NCI-H748 treated with DMSO at 0.1 percent for 48 hours (cell line): ENCODE measurements at regions not wholly inside any gene's neighbourhood (a gene's known extent, or its start where the extent isn't known, plus 50 kb on each side); places are given as distances from the start of the nearest gene placed in this dataset.

Experiments used
- DNase-seq: peaks from one replicate; lab custom pipeline; 2025; lab: John Stamatoyannopoulos, UW

DNA sequence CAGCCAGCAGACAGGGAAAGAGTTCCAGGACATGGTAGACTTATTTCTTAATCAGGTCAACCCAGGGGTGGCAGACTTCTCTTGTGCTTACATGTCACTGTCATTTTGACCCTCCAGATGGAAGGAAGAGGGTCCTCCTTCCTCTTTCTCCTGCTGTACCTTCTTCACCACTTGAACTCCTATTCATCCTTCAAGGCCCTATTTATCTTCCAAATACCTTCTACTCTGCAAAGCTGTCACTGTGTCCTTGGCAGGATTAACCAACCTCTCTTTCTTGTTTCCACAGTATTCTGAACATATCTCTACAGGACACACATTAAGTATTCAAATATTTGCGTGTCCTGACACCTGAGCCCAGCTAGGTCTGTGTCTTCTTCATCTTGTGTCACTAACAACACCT is 163.1 kb downstream of the DICER1 start:
- DNase-seq, result no peak

DNA sequence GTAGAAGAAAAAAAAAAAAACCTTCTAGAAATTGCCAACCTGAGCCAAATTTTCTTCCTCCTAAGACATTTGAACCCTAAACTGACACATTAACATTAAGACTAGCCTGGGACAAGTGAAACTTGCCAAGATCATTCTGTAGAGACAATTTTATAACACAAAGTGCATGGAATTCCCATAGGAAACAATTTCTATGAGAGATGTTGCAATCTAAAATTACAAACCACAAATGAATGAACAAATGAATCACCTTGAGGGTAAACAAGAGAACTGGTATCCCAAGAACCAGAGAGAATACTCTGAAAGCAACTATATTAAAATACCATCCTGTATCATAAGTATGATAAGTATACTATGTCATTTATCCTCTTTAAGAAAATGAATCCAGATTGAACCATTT is 165.3 kb downstream of the DICER1 start:
- DNase-seq, result no peak

DNA sequence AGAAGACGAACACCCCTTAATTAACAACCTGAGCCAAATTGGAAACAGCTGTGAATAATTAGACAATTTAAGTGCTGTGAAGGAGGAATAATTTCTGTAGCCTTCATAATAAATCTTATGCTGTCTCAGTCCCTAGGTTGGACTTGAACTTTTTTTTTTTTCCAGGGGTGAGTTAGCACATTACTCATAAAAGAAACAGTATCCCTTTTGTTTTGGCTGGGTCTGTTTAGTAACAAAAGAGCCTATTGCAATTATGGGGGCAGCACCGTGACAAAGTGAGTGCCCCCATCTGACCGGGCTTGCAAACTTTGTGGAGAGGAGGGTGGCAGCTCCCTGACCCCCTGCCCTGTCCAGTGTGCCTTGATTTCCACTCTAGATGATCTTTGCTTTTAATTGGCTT is 167.4 kb downstream of the DICER1 start:
- DNase-seq, result no peak

DNA sequence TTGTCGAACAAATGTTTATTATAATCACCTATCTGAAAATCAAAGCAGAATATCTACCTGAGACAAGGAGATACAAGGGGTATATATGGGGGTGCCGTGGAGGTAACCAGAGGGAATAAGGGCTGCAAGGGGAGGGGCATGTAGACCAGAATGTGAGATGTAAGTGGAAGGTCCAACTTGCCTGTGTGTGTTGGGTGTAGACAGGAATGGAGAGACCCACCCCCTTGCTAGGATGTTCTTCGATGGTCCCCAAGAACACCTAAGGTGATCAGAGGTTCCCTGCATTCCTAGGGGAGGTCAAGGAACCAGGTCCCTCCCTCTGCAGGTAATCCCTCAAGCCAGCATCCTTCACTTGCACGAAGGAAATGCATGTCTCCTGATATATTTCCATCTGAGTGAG is 167.9 kb downstream of the DICER1 start:
- DNase-seq, result no peak

DNA sequence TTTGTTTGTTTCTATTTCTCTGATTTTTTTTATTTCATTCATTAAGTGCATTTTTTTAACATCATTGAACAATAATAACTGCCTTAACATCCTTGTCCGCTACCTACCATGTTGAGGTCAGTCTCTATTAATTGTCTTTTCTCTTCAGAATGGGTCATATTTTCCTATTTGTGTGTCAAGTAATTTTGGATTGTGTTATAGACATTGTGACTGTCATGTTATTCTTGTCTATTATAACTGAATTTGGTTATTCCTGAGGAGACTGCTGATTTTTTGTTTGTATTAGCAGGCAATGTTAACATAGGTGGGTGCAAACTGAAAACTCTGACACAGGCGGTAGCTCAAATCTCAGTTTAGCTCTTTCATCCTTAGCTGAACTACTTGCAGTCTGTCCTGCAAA is 169.9 kb downstream of the DICER1 start:
- no peak for DNase-seq

DNA sequence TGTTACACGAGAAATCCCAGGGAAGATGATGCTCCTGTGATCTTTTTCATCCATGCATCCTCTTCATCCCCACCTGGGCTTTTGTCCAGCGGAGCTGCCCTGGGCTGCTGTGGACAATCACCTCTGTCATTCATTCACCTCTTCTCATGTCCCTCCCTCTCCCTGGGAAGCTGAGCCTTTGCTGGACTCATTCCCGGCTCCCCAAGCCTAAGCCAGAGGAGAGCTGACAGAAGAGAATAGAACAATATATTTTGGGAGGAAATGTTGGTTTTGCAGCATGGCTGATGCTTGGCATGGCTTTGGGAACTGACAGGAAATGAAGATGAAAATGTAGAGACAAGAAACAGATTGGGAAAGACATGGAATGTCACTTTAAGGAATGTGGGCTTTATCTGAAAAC is 177.4 kb downstream of the DICER1 start:
- no peak for DNase-seq

DNA sequence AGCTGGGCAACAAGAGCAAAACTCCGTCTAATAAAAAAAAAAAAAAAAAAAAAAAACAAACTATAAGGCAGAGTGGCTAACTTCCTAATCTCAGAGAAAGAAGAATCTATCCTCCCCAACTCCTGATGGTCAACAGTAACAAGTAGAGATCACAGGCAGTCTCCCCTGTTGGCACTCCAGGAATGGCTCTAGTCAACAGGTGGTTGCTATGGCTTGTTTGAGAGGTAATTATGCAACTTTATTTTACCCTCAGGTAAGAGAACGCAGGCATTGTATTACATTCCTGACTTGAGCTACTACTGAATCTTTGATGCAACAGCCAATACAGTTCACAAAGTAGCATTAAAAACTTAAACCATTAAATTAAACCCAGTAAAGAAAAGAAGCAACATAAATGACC is 180.3 kb downstream of the DICER1 start:
- no peak for DNase-seq

DNA sequence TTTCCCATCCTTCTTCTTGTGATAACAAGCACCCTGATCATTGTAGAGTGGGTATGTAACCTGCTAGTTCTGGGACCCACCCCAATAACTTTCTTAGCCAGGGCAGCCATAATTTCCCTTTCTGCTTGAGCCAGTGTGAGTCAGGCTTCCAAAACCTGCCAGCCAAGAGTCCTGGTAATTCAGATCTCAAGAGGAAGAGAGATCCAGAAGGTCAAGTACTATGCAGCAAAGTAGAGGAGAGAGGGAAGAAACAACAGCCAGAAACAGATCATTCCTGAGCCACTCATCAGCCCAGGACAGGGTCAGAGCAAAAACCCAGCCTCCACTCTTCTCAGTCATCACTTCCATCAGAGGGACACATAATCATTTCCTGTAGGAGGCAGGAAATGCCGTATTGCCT is 182.0 kb downstream of the DICER1 start:
- no peak for DNase-seq

DNA sequence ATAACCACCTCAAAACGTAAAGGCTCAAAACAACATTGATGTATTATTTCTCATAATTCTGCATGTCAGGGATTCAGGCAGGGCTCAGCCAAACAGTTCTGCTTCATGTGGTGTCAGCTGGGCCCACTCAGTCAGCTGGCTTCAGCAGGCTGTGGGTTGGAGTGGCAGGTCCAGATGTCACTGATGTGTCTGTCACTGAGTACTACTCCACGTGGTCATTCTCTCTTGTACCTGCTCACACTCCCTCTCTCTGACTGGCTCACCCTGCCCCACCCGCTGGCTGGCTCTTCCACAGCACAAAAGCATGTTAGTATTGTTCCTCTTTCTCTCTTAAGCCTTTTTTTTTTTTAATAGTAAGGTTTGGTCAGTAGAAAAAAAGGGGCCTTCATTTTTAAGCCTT is 182.4 kb downstream of the DICER1 start:
- DNase-seq, result no peak

DNA sequence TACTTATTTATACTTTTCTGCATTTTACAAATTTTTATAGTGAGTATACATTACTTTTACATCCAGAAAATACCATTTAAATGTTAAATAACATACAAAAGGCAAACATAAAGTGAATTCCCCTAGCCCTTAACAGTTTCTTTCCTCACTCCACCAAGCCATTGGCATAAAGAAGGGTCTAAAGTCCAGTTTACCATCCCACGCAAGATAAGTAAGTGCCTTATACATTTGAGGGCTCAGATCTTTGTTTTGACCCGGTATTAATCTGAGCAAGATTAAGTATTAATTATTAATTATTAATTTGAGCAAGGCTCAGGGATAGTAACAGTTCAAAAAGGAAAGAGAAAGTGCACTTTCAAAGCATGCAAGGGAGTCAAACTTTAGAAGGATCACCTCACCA is 182.9 kb downstream of the DICER1 start:
- no peak for DNase-seq

DNA sequence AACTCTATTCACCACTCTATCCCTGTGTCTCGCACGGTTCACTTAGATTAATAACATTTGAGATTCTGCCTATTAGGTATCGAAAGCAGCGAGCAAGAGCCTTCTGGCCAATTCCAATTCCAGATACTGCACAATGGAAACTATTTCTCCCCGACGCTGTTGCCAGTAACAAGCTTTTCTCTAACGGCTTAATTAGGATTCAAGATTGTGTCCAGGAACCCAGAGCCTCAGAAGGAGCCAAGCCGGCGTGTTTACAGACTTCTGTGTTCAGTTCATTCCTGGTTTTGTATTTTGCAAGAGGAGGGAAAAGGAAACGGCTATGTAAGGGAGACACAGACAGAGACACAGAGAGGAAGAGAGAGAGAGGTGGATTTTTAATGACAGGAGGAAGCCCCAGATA is 185.6 kb downstream of the DICER1 start:
- no peak for DNase-seq

DNA sequence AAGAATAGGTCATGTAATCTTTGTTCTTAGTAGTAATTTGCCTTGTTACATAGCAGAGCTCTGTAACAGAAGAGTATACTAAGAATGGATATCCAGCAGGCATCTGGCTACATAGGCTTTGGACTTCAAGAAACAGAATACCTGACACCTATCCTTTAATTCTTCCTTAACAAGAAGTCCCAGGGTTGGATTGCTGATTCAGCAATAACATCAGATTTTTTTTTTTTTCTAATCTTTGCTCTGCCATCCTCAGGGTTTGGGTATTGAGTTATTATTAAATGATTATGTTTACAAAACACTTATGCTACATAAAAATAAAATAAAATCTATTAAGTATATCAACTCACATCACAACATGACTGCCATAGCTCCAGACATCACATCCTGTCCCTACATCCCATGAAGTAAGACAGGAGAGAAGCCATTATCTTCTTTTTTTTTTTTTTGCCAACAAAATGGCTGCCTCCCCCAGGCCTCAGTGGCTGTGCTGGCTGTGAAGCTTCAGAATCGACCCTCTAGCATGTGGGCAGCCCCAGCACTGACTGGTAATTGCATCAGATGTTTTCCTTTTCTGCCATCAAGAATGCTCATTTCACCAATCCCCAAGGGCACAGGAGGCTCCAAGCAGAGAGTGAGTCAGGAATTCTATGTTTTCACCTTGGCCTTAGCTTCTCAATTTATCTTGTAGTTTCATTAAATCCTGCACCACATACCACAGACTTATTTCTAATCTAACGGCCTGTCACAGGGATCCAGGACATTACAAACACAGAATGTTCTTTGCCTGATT is 186.2 kb downstream of the DICER1 start:
- no peak for DNase-seq

DNA sequence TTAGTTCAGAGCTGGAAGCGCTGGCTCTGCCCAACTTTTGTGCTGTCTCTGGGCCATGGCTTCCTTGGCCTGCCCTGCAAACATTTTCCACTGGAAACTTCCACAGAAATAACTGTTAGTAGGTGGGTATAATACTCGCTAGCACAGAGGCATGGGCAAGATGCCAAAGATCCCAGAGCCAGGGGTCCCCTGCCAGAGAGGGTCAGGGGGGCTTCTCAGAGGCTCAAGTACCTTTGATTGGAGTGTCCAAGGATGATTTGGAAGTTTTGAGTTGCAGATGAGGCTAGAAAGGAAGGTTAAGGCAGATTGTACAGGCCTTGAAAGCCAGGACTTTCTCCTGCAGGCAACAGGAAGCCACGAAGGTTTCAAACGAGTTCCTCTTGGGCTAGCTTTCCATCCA is 187.6 kb downstream of the DICER1 start:
- DNase-seq, result no peak

DNA sequence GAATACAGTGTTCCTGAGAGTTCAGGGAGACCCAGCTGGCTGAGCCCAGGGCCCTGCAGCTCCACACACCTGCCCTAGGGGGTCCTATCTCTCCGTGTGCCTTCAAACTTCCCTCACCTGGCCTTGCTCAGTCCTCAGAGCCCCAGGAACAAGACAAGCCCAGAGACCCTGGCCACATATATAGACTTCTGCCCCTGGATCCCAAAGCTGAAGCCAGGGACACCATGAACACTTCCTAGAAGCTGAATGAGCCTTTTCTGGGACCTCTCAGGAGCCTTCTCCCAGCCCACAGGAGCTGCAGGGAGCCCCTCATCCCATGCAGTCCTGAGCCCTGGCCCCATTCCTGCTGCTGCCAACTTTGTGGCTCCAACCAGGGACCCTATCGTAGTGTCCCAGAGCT is 190.5 kb downstream of the DICER1 start:
- no peak for DNase-seq

DNA sequence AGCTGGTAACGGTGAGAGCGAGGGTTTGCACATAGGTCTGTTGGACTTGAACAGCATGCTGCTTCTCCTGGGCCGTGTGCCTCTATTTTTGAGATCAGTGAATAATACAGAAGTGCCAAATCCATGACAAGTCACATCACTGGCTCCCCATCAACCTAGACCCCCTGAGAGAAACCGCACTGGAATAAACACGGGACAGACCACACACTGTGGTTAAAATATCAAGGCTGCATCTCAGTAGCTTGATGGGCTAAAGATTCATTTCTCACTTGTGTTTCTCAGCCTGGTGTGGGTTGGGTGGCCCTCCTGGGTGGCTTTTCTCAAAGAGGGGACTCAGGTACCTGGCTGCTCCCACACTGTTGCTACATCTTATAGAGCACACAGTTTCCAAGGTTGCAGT is 191.0 kb downstream of the DICER1 start:
- no peak for DNase-seq

DNA sequence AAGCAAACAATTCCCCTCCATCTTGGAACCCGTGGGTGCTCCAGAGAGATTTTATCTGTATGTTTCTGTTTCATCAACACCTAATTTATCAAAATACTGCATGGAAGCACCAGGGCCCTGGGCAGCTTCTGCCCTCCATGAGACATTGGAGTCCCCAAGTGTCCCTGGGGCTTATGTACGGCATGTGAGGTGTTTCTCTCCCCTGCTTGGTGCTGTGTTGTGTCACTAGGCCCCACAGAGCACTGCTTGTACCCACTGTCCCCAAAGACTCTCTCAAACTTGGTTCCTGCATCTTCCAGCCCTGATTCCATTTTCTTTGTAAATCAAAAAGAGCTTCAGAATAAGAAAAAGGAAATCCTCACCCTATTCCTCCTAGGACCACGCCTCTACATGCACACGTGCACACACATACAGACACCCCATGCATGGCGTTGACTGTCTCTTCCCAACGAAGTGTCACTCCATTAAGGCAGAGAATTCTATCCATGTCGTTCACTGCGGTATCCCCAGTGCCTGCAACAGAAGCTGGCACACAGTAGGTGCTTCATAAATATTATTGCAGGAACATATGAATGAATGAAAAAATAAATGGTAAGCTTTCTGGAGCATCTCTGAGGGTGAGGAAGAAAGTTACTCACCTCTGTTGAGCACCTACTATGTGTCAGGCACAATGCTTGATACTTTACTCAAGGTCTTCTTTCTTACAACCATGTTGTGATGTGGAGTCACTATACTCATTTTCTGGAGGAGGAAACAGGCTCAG is 191.6 kb downstream of the DICER1 start:
- DNase-seq, result no peak

DNA sequence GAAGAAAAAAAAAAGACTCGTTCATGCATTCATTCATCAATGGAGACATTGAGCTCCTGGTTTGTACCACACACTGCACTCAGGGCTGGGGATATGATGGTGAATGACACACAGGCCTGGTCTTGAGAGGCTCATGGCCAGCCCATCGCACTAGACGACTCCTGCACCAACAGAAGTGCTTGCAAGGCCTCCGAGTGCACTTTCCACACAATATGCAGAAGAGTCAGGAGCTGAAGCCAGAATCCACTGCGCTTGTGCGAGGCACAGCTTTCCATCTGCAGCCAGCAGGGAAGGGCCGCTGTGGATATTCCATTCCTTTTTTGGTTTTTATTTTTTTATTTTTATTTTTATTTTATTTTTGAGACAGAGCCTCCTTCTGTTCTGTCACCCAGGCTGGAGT is 192.4 kb downstream of the DICER1 start:
- DNase-seq, result no peak

DNA sequence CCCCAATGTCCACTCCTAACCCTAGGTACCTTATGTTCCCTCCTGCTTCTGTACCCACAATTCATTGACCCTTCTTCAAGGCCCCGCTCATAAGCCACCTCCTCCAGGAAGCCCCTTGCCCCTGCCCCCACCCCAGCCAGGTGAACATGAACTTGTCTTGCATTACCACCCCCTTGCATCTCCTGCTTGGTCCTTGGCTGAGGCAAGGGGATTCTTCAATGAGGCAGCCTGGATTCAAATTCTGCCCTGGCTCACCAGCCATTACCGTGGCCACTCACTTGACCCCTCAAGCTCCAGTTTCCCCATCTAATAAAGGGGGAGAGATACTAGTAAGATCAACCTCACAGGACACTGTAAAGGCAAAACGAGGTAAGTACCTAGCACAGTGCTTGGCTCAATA is 193.1 kb downstream of the DICER1 start:
- DNase-seq, result no peak

DNA sequence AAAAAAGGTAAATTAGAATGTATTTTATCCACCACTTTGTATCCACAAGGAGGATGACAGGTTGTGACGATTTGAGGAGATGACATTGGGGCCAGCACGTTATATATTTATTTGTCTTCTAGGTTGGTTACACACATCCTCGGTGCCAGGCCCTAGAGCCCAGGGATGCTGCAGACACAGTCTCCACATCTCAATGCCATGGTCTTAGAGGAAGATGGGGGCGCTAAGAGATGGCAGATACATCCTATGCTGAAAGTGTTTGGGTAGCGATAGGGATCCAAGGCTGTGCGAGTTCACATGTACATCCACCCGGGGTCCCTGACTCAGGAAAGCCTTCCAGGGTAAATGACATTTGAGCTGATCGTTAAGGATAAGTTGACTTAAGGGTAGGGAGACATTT is 193.1 kb upstream of the GSC start:
- no peak for DNase-seq

DNA sequence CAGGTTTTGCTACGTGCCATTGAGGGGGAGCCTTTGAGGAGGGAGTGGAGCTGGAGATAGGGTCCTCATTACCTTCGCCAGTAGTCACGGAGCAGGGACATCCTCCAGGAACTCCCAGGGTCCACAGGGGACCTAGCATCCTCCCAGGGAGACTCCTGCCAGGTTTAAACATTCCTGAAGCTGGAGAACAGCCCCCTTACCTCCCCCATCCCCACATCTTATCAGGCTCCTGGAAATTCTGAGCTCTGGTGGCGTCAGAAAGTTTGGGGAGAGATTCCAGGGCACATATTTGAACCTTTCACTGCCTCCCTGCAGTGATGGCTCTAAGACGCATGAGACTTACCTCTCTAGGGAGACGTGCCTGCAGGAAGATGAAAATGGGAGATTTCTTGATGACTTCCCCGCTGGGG is 192.3 kb upstream of the GSC start:
- DNase-seq, result no peak

DNA sequence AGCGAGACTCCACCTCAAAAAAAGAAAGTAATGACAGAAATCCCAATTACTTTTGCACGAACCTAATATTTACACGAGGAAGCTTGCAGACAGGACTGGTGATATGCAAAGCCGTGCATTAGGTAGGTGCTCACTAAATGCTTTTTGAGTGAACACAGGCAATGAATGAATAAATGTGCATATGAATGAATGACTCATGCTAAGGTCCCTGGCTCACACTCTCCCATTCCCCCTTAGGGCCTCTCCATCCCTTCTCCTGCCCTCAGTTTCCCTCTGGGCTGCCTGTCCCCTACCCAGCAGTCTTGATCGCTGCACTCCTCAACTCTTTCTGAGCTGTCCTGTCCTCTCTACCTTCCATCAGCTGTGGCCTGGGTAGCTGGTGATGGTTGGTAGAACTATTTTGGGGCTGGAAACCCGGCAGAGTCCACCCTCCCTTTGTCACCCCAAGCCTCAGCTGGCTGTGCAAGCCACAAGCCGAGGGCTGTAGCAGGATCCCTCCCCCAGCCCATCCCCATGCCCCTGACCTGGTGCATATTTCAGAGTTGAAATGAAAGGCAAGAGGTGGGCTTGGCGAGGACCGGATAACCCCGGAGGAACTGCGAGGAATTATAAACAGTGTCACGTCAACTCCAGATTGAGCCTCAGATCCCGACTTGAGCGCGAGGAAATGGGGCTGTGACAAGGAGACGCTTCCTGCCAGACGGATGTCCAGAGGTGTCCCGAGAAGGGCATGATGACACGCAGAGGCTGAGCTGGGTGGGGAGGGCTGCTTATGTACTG is 191.7 kb upstream of the GSC start:
- DNase-seq, result no peak

DNA sequence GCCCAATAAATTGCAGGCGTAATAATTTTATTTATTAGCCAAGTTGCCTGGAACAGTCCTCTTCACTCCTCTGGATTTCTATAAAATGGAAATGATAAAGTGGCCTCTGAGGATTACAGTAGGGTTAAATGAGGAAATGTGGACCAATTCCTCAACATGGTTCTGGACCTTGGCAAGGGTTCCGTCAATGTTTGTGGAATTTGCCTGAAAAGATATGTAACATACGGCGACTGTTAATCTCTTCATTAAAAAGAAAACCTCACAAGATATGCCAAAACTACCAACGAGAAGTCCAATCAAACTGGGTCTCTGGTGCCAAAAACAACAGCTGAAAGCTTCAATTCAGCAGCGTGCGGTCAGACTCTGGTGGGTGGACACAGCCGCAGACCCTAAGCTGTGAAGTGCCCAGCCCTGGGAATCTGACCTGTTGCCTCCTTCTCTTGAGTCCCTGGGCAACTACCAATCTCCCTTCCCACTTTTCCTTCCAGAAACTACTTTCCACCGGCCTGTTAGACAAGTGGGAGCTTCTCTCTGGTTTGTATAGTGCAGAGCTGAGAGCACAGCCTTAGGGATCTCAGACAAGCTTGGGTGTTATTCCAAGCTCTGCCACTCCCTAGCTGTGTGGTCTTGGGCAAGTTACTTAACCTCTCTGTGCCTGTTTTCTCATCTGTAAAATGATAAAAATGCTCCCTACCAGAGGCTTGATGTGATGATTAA is 190.5 kb upstream of the GSC start:
- no peak for DNase-seq
